Gastroesophageal sphincter (tissue), 4 donors: ENCODE measurements at regions not wholly inside any gene's neighbourhood (a gene's known extent, or its start where the extent isn't known, plus 50 kb on each side); places are given as distances from the start of the nearest gene placed in this dataset.

Source experiments
- ATAC-seq: fragments of 150-250 bp; one replicate; pipeline ENCODE4 v1.9.1; 2016; ENCODE audit warnings: mild to moderate bottlenecking, moderate library complexity
- H3K27ac ChIP-seq, 4 donors: fragments of 200-600 bp; sonication (generic) in 3 of 4; 1 replicate in 3 of 4; 2 replicates in 1 of 4; pipeline ENCODE4 v1.5.1; 2016 to 2019
- H3K27me3 ChIP-seq: fragments of 200-600 bp; sonication (generic); one replicate; pipeline ENCODE4 v1.5.1; 2019
- H3K36me3 ChIP-seq, 2 donors: fragments of 200-600 bp; sonication (generic); one replicate each; pipeline ENCODE4 v1.5.1; 2019; ENCODE audit warnings: control low read depth in 1 of 2
- H3K4me1 ChIP-seq, 3 donors: fragments of 200-600 bp; sonication (generic); 1 replicate in 2 of 3; 2 replicates in 1 of 3; pipeline ENCODE4 v1.5.1; 2016 to 2019; ENCODE audit warnings: control low read depth in 2 of 3
- H3K4me3 ChIP-seq, 2 donors: fragments of 200-600 bp; sonication (generic); one replicate each; pipeline ENCODE4 v1.5.1; 2019; ENCODE audit warnings: mild to moderate bottlenecking in 1 of 2, moderate library complexity in 1 of 2
- H3K9me3 ChIP-seq, 3 donors: fragments of 200-600 bp; sonication (generic); one replicate each; pipeline ENCODE4 v1.5.1; 2017 to 2019; ENCODE audit warnings: control low read depth in 2 of 3
- EP300 ChIP-seq: sonication (generic); formaldehyde crosslinking; IDR thresholded peaks from one replicate; pipeline ENCODE4 v1.6.1; 2017; ENCODE audit warnings: antibody characterized with exemption, mild to moderate bottlenecking
- POLR2A ChIP-seq, 2 donors: fragments of 450-650 bp; IDR thresholded peaks; one replicate each; pipeline ENCODE4 v1.6.1; 2017; ENCODE audit warnings: antibody characterized with exemption in 2 of 2, mild to moderate bottlenecking in 2 of 2, moderate library complexity in 1 of 2
- POLR2AphosphoS5 ChIP-seq: sonication (generic); formaldehyde crosslinking; IDR thresholded peaks from one replicate; pipeline ENCODE4 v1.6.1; 2017; ENCODE audit warnings: antibody characterized with exemption
- WGBS, 2 donors: methylation state at CpG; one replicate each; pipeline ENCODE4 v1.1.5; 2018; ENCODE audit warnings: low coverage in 1 of 2; 5-methylcytosine and 5-hydroxymethylcytosine counted together
- TF ChIP-seq, protein P1 (sequence below), 4 experiments: fragments of 200-600 bp in 2 of 4; fragments of 450-650 bp in 2 of 4; sonication (generic) in 1 of 4; IDR thresholded peaks; one replicate each; pipeline ENCODE4 v1.5.1; 2017 to 2019; ENCODE audit warnings: antibody characterized with exemption in 4 of 4, mild to moderate bottlenecking in 2 of 4, moderate library complexity in 2 of 4

DNA sequence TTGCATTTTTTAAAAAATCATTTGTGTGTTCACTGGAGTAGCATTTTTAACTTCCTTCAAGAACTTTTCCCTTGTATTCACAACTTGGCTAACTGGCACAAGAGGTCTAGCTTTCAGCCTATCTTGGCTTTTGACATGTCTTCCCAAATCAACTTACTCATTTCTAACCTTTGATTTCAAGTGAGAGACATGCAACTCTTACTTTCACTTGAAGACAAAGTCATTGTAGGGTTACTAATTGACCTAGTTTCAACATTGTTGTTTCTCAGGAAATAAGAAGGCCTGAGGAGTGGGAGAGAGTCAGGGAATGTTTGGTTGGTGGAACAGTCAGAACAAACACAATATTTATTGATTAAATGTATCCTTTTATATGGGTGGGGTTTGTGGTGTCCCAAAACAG lies 95.0 kb upstream of the C9orf72 start:
- no peak overlapping the region for H3K27ac ChIP-seq

GRCh38 chr9:27671636-27672035 lies 98.4 kb upstream of the C9orf72 start:
- ATAC-seq, result no peak
- Histone ChIP-seq H3K4me1 (no peaks in the 10 kb centered on the region), H3K9me3 (no peaks in the 10 kb centered on the region), H3K27ac (no peak overlapping the region), H3K27me3 (no peaks in the 10 kb centered on the region), H3K36me3 (no peaks in the 10 kb centered on the region), H3K4me3 (no peak overlapping the region)
- 38 to 61% methylated on average over 4 to 5 of the region's 5 CpGs for WGBS, 2 donors
- TF ChIP-seq EP300, result no peak
- no peak for TF ChIP-seq POLR2A (IDR thresholded peaks at IDR 0.05)
- TF ChIP-seq, protein P1, sequence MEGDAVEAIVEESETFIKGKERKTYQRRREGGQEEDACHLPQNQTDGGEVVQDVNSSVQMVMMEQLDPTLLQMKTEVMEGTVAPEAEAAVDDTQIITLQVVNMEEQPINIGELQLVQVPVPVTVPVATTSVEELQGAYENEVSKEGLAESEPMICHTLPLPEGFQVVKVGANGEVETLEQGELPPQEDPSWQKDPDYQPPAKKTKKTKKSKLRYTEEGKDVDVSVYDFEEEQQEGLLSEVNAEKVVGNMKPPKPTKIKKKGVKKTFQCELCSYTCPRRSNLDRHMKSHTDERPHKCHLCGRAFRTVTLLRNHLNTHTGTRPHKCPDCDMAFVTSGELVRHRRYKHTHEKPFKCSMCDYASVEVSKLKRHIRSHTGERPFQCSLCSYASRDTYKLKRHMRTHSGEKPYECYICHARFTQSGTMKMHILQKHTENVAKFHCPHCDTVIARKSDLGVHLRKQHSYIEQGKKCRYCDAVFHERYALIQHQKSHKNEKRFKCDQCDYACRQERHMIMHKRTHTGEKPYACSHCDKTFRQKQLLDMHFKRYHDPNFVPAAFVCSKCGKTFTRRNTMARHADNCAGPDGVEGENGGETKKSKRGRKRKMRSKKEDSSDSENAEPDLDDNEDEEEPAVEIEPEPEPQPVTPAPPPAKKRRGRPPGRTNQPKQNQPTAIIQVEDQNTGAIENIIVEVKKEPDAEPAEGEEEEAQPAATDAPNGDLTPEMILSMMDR (IDR thresholded peaks at IDR 0.05), result no peak
- no peak for TF ChIP-seq POLR2AphosphoS5

More for the DNA sequence above, 95.0 kb upstream of the C9orf72 start:
- no peaks in the 10 kb centered on the region for H3K4me1 ChIP-seq
- H3K4me3 ChIP-seq, result no peak overlapping the region
- no peaks in the 10 kb centered on the region for H3K36me3 ChIP-seq
- H3K9me3 ChIP-seq, result no peaks in the 10 kb centered on the region
- TF ChIP-seq EP300 (no peak), POLR2AphosphoS5 (no peak), POLR2A (IDR thresholded peaks at IDR 0.05) (no peak)
- TF ChIP-seq, protein P1 (IDR thresholded peaks at IDR 0.05), result no peak
- no peak for ATAC-seq
- H3K27me3 ChIP-seq, result peaks cover 14% of the 10 kb centered on the region

DNA sequence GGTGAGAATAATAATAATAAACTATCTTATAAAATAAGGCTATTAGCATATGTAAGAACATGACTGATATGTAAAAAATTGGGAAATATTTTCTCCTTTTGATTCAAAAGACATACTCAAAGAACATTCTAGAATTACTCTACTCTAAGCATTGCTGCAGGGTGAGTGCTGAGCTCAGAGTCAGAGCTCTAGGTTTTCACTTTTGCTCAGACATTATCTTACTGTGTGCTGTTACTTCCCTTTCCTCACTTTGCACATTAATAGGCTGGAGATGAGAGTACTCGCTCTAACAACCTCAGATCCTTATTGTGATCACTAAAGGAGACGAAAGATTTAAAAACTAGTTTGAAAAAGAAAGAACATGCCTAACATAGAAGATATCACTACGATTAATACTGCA lies 99.4 kb upstream of the C9orf72 start:
- H3K27ac ChIP-seq, result no peak overlapping the region
- no peaks in the 10 kb centered on the region for H3K27me3 ChIP-seq
- H3K4me3 ChIP-seq, result no peak overlapping the region
- no peaks in the 10 kb centered on the region for H3K9me3 ChIP-seq
- TF ChIP-seq EP300 (no peak), POLR2AphosphoS5 (no peak), POLR2A (IDR thresholded peaks at IDR 0.05) (no peak)
- TF ChIP-seq, protein P1 (IDR thresholded peaks at IDR 0.05), result no peak
- no peak for ATAC-seq
- no peaks in the 10 kb centered on the region for H3K36me3 ChIP-seq
- 77 to 83% methylated on average over 3 of the region's 3 CpGs for WGBS, 2 donors
- H3K4me1 ChIP-seq, result no peaks in the 10 kb centered on the region

- no peak for ATAC-seq
- H3K9me3 ChIP-seq, result no peaks in the 10 kb centered on the region
Measured at GRCh38 chr9:27673641-27674040, 100.4 kb upstream of the C9orf72 start.

DNA sequence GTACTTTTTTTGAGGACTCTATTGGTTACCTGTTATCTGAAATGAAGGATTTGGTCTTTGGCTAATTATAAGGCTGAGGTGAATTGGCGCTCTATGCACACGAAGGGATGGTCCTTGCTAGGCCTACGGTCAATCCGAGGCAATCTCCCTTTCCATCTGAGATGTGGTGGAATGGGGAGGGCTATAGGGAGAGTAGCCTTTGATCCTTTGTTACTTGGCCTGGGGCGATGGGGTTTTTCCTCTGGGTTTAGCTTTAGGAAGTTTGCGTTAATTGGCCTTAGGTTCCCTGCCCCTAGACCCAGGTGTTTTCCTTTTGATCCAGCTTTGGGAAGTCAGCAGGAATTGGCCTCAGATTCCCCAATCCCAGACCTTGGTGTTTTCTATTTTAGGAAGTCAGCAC lies 102.1 kb upstream of the C9orf72 start:
- TF ChIP-seq, protein P1 (IDR thresholded peaks at IDR 0.05), result no peak
- no peak for TF ChIP-seq POLR2A (IDR thresholded peaks at IDR 0.05)
- TF ChIP-seq POLR2AphosphoS5, result no peak
- TF ChIP-seq EP300, result no peak

More at GRCh38 chr9:27673641-27674040, 100.4 kb upstream of the C9orf72 start:
- 65 to 85% methylated on average over 2 to 3 of the region's 3 CpGs for WGBS, 2 donors
- TF ChIP-seq, protein P1 (IDR thresholded peaks at IDR 0.05), result no peak
- no peak for TF ChIP-seq POLR2A (IDR thresholded peaks at IDR 0.05)
- TF ChIP-seq EP300, result no peak
- TF ChIP-seq POLR2AphosphoS5, result no peak
- H3K27ac ChIP-seq, result no peak overlapping the region
- no peaks in the 10 kb centered on the region for H3K27me3 ChIP-seq
- no peak overlapping the region for H3K4me3 ChIP-seq
- no peaks in the 10 kb centered on the region for H3K36me3 ChIP-seq
- no peaks in the 10 kb centered on the region for H3K4me1 ChIP-seq

More for the DNA sequence above, 102.1 kb upstream of the C9orf72 start:
- Histone ChIP-seq H3K36me3 (no peaks in the 10 kb centered on the region), H3K4me3 (no peak overlapping the region), H3K9me3 (no peaks in the 10 kb centered on the region), H3K27ac (no peak overlapping the region), H3K4me1 (no peaks in the 10 kb centered on the region), H3K27me3 (no peaks in the 10 kb centered on the region)
- WGBS, 2 donors, result 79 to 92% methylated on average over 2 to 6 of the region's 6 CpGs
- no peak for ATAC-seq
